Activated T-cell treated with anti-CD3 and anti-CD28 coated beads, Interleukin-2, amount 50 U/mL, for 72 hours (primary cell): ENCODE measurements at regions not wholly inside any gene's neighbourhood (a gene's known extent, or its start where the extent isn't known, plus 50 kb on each side); places are given as distances from the start of the nearest gene placed in this dataset.

Experiments
- ATAC-seq, 2 donors: fragments of 150-1000 bp; cut with Tn5 transposase; replicated peaks in 1 of 2; 2 replicates each; pipeline ENCODE4 v1.10.0; 2021; ENCODE audit warnings: moderate library complexity in 2 of 2, mild to moderate bottlenecking in 1 of 2
- DNase-seq, 2 donors: peaks; one replicate each; pipeline ENCODE4 v3.0.0; 2021 to 2022; ENCODE audit warnings: mixed read lengths in 1 of 2
- H3K27ac Mint-ChIP-seq: one replicate; pipeline ENCODE4 v1.8.0; 2022; ENCODE audit warnings: mild to moderate bottlenecking, moderate library complexity, mixed read lengths
- H3K27me3 Mint-ChIP-seq: one replicate; pipeline ENCODE4 v1.8.0; 2022; ENCODE audit warnings: low read depth, mixed read lengths
- H3K36me3 Mint-ChIP-seq, 2 donors: one replicate each; pipeline ENCODE4 v1.8.0; 2022; ENCODE audit warnings: mixed read lengths in 2 of 2, mild to moderate bottlenecking in 1 of 2; ENCODE audit not compliant: insufficient read depth in 2 of 2
- H3K4me1 Mint-ChIP-seq: one replicate; pipeline ENCODE4 v1.8.0; 2022; ENCODE audit warnings: low read depth, mixed read lengths
- H3K4me3 Mint-ChIP-seq, 2 donors: one replicate each; pipeline ENCODE4 v1.8.0; 2022; ENCODE audit warnings: mild to moderate bottlenecking in 2 of 2, mixed read lengths in 2 of 2, moderate library complexity in 2 of 2
- H3K9me3 Mint-ChIP-seq, 2 donors: one replicate each; pipeline ENCODE4 v1.8.0; 2022; ENCODE audit warnings: mixed read lengths in 2 of 2

GRCh38 chr3:28903171-28903601 is 377.7 kb upstream of the RBMS3 start:
- no peak overlapping the region for H3K27ac Mint-ChIP-seq
- H3K4me3 Mint-ChIP-seq: no peak overlapping the region
- ATAC-seq: no peak
- DNase-seq: no peak
- no peaks in the 10 kb centered on the region for H3K36me3 Mint-ChIP-seq
- H3K9me3 Mint-ChIP-seq: peaks cover 2 to 5% of the 10 kb centered on the region in 2 donors
- H3K4me1 Mint-ChIP-seq: no peaks in the 10 kb centered on the region
- H3K27me3 Mint-ChIP-seq: peaks cover 5% of the 10 kb centered on the region

- H3K27ac Mint-ChIP-seq: no peak overlapping the region
- no peaks in the 10 kb centered on the region for H3K36me3 Mint-ChIP-seq
- peaks cover 5% of the 10 kb centered on the region for H3K27me3 Mint-ChIP-seq
- H3K9me3 Mint-ChIP-seq: peaks cover 0 to 3% of the 10 kb centered on the region in 2 donors
- H3K4me3 Mint-ChIP-seq: no peak overlapping the region
- ATAC-seq: no peak
- no peaks in the 10 kb centered on the region for H3K4me1 Mint-ChIP-seq
- DNase-seq: no peak
Observed at GRCh38 chr3:28905798-28906197, 375.1 kb upstream of the RBMS3 start.

- no peak for DNase-seq
- no peak overlapping the region for H3K27ac Mint-ChIP-seq
- no peaks in the 10 kb centered on the region for H3K9me3 Mint-ChIP-seq
- no peaks in the 10 kb centered on the region for H3K36me3 Mint-ChIP-seq
- peaks cover 5% of the 10 kb centered on the region for H3K27me3 Mint-ChIP-seq
- no peaks in the 10 kb centered on the region for H3K4me1 Mint-ChIP-seq
- H3K4me3 Mint-ChIP-seq: no peak overlapping the region
- ATAC-seq: no peak
Observed at GRCh38 chr3:28906561-28907310, 374.1 kb upstream of the RBMS3 start.

- no peak for DNase-seq
- H3K4me3 Mint-ChIP-seq: no peak overlapping the region
- H3K4me1 Mint-ChIP-seq: peaks cover 5% of the 10 kb centered on the region
- H3K27ac Mint-ChIP-seq: no peak overlapping the region
- no peaks in the 10 kb centered on the region for H3K36me3 Mint-ChIP-seq
- ATAC-seq: peak; percentile 40 to 53
- no peaks in the 10 kb centered on the region for H3K9me3 Mint-ChIP-seq
- peaks cover 5% of the 10 kb centered on the region for H3K27me3 Mint-ChIP-seq
Observed at GRCh38 chr3:28907616-28908015, 373.3 kb upstream of the RBMS3 start.

GRCh38 chr3:28912120-28912885 is 368.6 kb upstream of the RBMS3 start:
- peaks cover 15% of the 10 kb centered on the region for H3K4me1 Mint-ChIP-seq
- no peaks in the 10 kb centered on the region for H3K9me3 Mint-ChIP-seq
- peaks cover 7% of the 10 kb centered on the region for H3K27me3 Mint-ChIP-seq
- H3K27ac Mint-ChIP-seq: no peak overlapping the region
- H3K36me3 Mint-ChIP-seq: no peaks in the 10 kb centered on the region
- ATAC-seq: no peak
- no peak overlapping the region for H3K4me3 Mint-ChIP-seq
- DNase-seq: no peak

GRCh38 chr3:28915741-28916500 is 364.9 kb upstream of the RBMS3 start:
- no peaks in the 10 kb centered on the region for H3K36me3 Mint-ChIP-seq
- H3K27me3 Mint-ChIP-seq: peaks cover 7% of the 10 kb centered on the region
- no peaks in the 10 kb centered on the region for H3K9me3 Mint-ChIP-seq
- no peak overlapping the region for H3K27ac Mint-ChIP-seq
- no peak overlapping the region for H3K4me3 Mint-ChIP-seq
- DNase-seq (peak; percentile 12 to 15), ATAC-seq (peak in 1 of 2 donors; percentile 25)
- peaks cover 16% of the 10 kb centered on the region for H3K4me1 Mint-ChIP-seq

GRCh38 chr3:28916713-28917499 is 364.0 kb upstream of the RBMS3 start:
- H3K9me3 Mint-ChIP-seq: no peaks in the 10 kb centered on the region
- DNase-seq (peak; percentile 7 to 13), ATAC-seq (peak; percentile 56 to 68)
- no peak overlapping the region for H3K27ac Mint-ChIP-seq
- H3K4me3 Mint-ChIP-seq: peak overlapping the region in 1 of 2 donors; percentile 43
- no peaks in the 10 kb centered on the region for H3K36me3 Mint-ChIP-seq
- H3K4me1 Mint-ChIP-seq: peaks cover 16% of the 10 kb centered on the region
- H3K27me3 Mint-ChIP-seq: peaks cover 7% of the 10 kb centered on the region

- no peak overlapping the region for H3K4me3 Mint-ChIP-seq
Observed at GRCh38 chr3:28917895-28918475, 362.9 kb upstream of the RBMS3 start.

GRCh38 chr3:28922376-28922775 is 358.5 kb upstream of the RBMS3 start:
- Mint-ChIP-seq H3K4me1 (peaks cover 1% of the 10 kb centered on the region), H3K27ac (no peak overlapping the region), H3K36me3 (no peaks in the 10 kb centered on the region), H3K4me3 (no peak overlapping the region), H3K27me3 (no peaks in the 10 kb centered on the region), H3K9me3 (no peaks in the 10 kb centered on the region)
- no peak for ATAC-seq
- DNase-seq: no peak

More at GRCh38 chr3:28917895-28918475, 362.9 kb upstream of the RBMS3 start:
- no peak overlapping the region for H3K27ac Mint-ChIP-seq
- ATAC-seq (no peak), DNase-seq (no peak)
- H3K36me3 Mint-ChIP-seq: no peaks in the 10 kb centered on the region
- peaks cover 7% of the 10 kb centered on the region for H3K27me3 Mint-ChIP-seq
- no peaks in the 10 kb centered on the region for H3K9me3 Mint-ChIP-seq
- peaks cover 12% of the 10 kb centered on the region for H3K4me1 Mint-ChIP-seq

GRCh38 chr3:28923994-28924393 is 356.9 kb upstream of the RBMS3 start:
- ATAC-seq: no peak
- Mint-ChIP-seq H3K4me3 (no peak overlapping the region), H3K36me3 (no peaks in the 10 kb centered on the region), H3K27ac (no peak overlapping the region), H3K9me3 (no peaks in the 10 kb centered on the region), H3K27me3 (no peaks in the 10 kb centered on the region), H3K4me1 (peaks cover 5% of the 10 kb centered on the region)
- no peak for DNase-seq

GRCh38 chr3:28924744-28925360 is 356.0 kb upstream of the RBMS3 start:
- Mint-ChIP-seq H3K4me3 (no peak overlapping the region), H3K36me3 (no peaks in the 10 kb centered on the region), H3K4me1 (peaks cover 8% of the 10 kb centered on the region), H3K9me3 (no peaks in the 10 kb centered on the region), H3K27ac (no peak overlapping the region), H3K27me3 (no peaks in the 10 kb centered on the region)
- ATAC-seq (peak; percentile 78 to 87), DNase-seq (no peak)

GRCh38 chr3:28933337-28933736 is 347.5 kb upstream of the RBMS3 start:
- peaks cover 7% of the 10 kb centered on the region for H3K27me3 Mint-ChIP-seq
- no peak overlapping the region for H3K27ac Mint-ChIP-seq
- H3K36me3 Mint-ChIP-seq: no peaks in the 10 kb centered on the region
- H3K9me3 Mint-ChIP-seq: peaks cover 0 to 3% of the 10 kb centered on the region in 2 donors
- ATAC-seq (no peak), DNase-seq (no peak)
- H3K4me1 Mint-ChIP-seq: peaks cover 32% of the 10 kb centered on the region
- H3K4me3 Mint-ChIP-seq: no peak overlapping the region
